AG04450 (cell line): ENCODE measurements at regions not wholly inside any gene's neighbourhood (a gene's known extent, or its start where the extent isn't known, plus 50 kb on each side); places are given as distances from the start of the nearest gene placed in this dataset.

Experiments
- CTCF ChIA-PET: fragments of 300-600, 350-600 bp; formaldehyde crosslinking; extraction: SDS; loops from one replicate; lab custom pipeline; 2022; ENCODE audit warnings: antibody characterized with exemption, inconsistent platforms; lab: Charles Lee
- POLR2A ChIA-PET: fragments of 350-600 bp; formaldehyde crosslinking; extraction: SDS; loops from one replicate; lab custom pipeline; 2021; ENCODE audit warnings: antibody characterized with exemption, inconsistent platforms; lab: Yijun Ruan, JAX
- DNase-seq: peaks from one replicate; pipeline ENCODE4 v3.0.0-alpha.2; 2011; ENCODE audit warnings: low read depth, low spot score
- H3K27ac ChIP-seq: one replicate; pipeline ENCODE4 v1.5.1; 2012; ENCODE audit warnings: low read depth, low read length, control low read depth
- H3K27me3 ChIP-seq: one replicate; pipeline ENCODE4 v1.6.0; 2012; ENCODE audit warnings: low read length; ENCODE audit not compliant: control insufficient read depth, insufficient read depth
- H3K4me3 ChIP-seq: 2 replicates; pipeline ENCODE4 v1.5.1; 2011; ENCODE audit warnings: mild to moderate bottlenecking, low read depth, low read length, control low read depth
- H3K9me3 ChIP-seq: 2 replicates; pipeline ENCODE4 v1.5.1; 2012; ENCODE audit warnings: low read length; ENCODE audit not compliant: control insufficient read depth, insufficient read depth
- CTCF ChIP-seq: IDR thresholded peaks from 2 replicates; pipeline ENCODE4 v1.5.1; 2011; ENCODE audit warnings: low read depth, low read length, control low read depth, inconsistent platforms

GRCh38 chr16:51055434-51055833 is 95.6 kb downstream of the SALL1 start:
- Histone ChIP-seq H3K4me3 (no peak overlapping the region), H3K27me3 (no peaks in the 10 kb centered on the region), H3K27ac (no peak overlapping the region), H3K9me3 (no peaks in the 10 kb centered on the region)
- ChIA-PET CTCF (interaction anchor here (0.5 kb wide), 1 partner anchor 89 kb away, joined by 3 read pairs; no protein-coding TSS in a partner anchor), POLR2A (no interaction called here)
- no peak for TF ChIP-seq CTCF
- DNase-seq = no peak

GRCh38 chr16:51053775-51054174 is 97.3 kb downstream of the SALL1 start:
- DNase-seq = no peak
- Histone ChIP-seq H3K27ac (no peak overlapping the region), H3K9me3 (no peaks in the 10 kb centered on the region), H3K4me3 (no peak overlapping the region), H3K27me3 (no peaks in the 10 kb centered on the region)
- CTCF ChIA-PET = no interaction called here
- POLR2A ChIA-PET = no interaction called here
- no peak for TF ChIP-seq CTCF

GRCh38 chr16:51051671-51052070 is 99.4 kb downstream of the SALL1 start:
- Histone ChIP-seq H3K4me3 (no peak overlapping the region), H3K27ac (no peak overlapping the region), H3K9me3 (no peaks in the 10 kb centered on the region), H3K27me3 (no peaks in the 10 kb centered on the region)
- POLR2A ChIA-PET = no interaction called here
- no peak for TF ChIP-seq CTCF
- DNase-seq = no peak
- CTCF ChIA-PET = no interaction called here

- no peak for TF ChIP-seq CTCF
- ChIA-PET POLR2A (no interaction called here), CTCF (no interaction called here)
Measured at GRCh38 chr16:51050377-51050706, 100.7 kb downstream of the SALL1 start.

GRCh38 chr16:51049678-51050376 is 101.2 kb downstream of the SALL1 start:
- POLR2A ChIA-PET = no interaction called here
- CTCF ChIA-PET = no interaction called here

More at GRCh38 chr16:51050377-51050706, 100.7 kb downstream of the SALL1 start:
- H3K9me3 ChIP-seq = no peaks in the 10 kb centered on the region
- no peaks in the 10 kb centered on the region for H3K27me3 ChIP-seq
- H3K27ac ChIP-seq = no peak overlapping the region
- no peak overlapping the region for H3K4me3 ChIP-seq
- DNase-seq = no peak

More at GRCh38 chr16:51049678-51050376, 101.2 kb downstream of the SALL1 start:
- TF ChIP-seq CTCF = no peak
- no peaks in the 10 kb centered on the region for H3K27me3 ChIP-seq
- no peak for DNase-seq
- no peaks in the 10 kb centered on the region for H3K9me3 ChIP-seq
- H3K27ac ChIP-seq = no peak overlapping the region
- no peak overlapping the region for H3K4me3 ChIP-seq
